ENCODE measurements at regions not wholly inside any gene's neighbourhood (a gene's known extent, or its start where the extent isn't known, plus 50 kb on each side); places are given as distances from the start of the nearest gene placed in this dataset.

DNA sequence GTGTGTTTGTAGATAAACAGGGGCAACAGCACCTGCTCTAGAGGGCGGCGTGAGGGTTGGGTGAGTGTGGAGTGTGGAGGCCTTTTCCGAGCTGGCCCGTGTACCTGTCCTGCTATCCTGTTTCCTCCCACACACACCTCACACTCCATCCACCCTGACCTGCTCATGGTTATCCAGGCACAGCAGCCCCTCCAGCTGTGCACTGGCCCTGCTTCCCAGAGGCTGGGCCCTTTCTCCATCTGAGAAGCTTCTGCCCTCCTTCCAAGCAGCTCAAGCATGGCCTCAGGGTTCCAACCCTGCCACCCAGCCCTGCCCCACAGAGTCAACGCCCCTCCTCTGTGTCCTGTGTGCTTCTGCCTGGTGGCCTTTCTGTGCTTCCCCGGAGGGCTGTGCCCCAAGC lies 86.9 kb downstream of the SOX1 start:
- Histone ChIP-seq H3K9me3 (ENCODE audit: control insufficient read depth, insufficient read depth, low read length) (no peaks in the 10 kb centered on the region), H3K36me3 (ENCODE audit: control insufficient read depth, insufficient read depth, low read length) (no peaks in the 10 kb centered on the region), H3K4me1 (ENCODE audit: control insufficient read depth, insufficient read depth, low read length) (no peaks in the 10 kb centered on the region), H3K27me3 (ENCODE audit: control insufficient read depth, insufficient read depth, low read length) (no peaks in the 10 kb centered on the region), H3K4me3 (ENCODE audit: low read length) (no peak overlapping the region), H3K27ac (ENCODE audit: low read length) (no peak overlapping the region)
- no peak for DNase-seq
- H3K9me3 Mint-ChIP-seq, result peaks cover 0 to 2% of the 10 kb centered on the region in 2 donors
- H3K4me3 Mint-ChIP-seq, result no peak overlapping the region
- no peaks in the 10 kb centered on the region for H3K36me3 Mint-ChIP-seq
- peaks cover 5 to 12% of the 10 kb centered on the region in 2 donors for H3K27me3 Mint-ChIP-seq (ENCODE audit: low read depth in 2 of 2)
- no peak for ATAC-seq
- no peaks in the 10 kb centered on the region for H3K4me1 Mint-ChIP-seq
- intact Hi-C loops (cut with micrococcal nuclease), result no loop called here
- H3K27ac Mint-ChIP-seq, result no peak overlapping the region
- TF ChIP-seq, protein P1, sequence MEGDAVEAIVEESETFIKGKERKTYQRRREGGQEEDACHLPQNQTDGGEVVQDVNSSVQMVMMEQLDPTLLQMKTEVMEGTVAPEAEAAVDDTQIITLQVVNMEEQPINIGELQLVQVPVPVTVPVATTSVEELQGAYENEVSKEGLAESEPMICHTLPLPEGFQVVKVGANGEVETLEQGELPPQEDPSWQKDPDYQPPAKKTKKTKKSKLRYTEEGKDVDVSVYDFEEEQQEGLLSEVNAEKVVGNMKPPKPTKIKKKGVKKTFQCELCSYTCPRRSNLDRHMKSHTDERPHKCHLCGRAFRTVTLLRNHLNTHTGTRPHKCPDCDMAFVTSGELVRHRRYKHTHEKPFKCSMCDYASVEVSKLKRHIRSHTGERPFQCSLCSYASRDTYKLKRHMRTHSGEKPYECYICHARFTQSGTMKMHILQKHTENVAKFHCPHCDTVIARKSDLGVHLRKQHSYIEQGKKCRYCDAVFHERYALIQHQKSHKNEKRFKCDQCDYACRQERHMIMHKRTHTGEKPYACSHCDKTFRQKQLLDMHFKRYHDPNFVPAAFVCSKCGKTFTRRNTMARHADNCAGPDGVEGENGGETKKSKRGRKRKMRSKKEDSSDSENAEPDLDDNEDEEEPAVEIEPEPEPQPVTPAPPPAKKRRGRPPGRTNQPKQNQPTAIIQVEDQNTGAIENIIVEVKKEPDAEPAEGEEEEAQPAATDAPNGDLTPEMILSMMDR (IDR thresholded peaks at IDR 0.05), result no peak
- WGBS (ENCODE audit: insufficient coverage), result 66% methylated on average over 3 of the region's 6 CpGs

DNA sequence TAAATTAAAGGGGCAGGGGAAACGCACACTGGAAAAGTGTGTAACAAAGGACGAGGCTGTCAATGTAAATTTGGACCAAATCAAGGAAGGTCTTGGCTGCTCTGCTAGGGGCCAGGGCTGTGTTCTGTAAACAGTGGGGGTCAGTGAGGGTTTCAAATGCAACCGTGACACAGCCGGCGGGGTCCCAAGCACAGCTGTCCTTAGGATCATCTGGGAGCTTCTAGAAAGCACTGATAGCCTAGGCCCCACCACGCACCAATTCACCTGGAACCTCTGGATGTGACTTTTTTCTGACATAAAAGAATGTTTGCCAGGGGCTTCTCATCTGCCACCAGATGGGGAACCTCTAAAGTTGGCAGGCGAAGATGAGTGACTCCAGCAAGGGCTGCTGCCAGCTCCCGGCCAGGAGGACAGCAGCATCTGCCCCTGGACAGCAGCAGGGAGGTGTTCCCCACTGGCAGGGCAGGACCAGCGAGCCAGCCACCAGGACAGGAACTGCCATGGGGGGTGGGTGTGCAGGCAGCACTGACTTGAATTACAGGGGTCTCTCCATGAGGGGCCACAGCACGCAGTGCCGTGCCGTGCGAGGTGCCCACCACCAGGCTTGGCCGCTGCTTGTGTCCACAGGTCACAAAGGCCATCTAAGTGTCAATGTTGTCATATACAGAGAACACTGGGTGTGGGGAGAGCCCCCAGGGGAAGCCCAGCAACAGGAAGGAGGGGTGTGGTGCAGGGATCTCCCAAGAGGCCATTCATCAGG lies 87.5 kb downstream of the SOX1 start:
- 86% methylated on average over 14 of the region's 14 CpGs for WGBS (ENCODE audit: insufficient coverage)

DNA sequence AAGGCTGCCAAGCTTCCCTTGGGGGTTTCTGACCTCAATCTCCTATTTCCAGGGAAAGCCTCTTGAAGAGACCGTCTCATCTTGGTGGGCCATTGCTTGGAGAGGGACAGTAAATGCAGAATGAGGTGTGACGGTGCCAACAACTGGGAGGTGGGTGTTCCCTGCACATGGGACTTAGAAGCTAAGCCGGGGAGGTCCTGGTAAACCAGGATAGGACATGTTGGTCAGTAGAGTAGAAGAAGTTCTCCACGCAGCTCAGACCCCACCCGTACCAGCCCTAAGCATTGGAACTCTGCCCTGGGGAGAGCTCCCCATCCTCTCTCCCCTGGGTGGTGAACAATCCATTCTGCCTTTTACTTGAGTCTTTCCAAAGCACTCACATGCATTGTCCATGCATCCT lies 92.0 kb downstream of the SOX1 start:
- H3K4me3 Mint-ChIP-seq, result no peak overlapping the region
- H3K4me3 ChIP-seq (ENCODE audit: low read length), result no peak overlapping the region
- H3K27ac Mint-ChIP-seq, result no peak overlapping the region
- DNase-seq (no peak), ATAC-seq (no peak)
- no peak overlapping the region for H3K27ac ChIP-seq (ENCODE audit: low read length)
- peaks cover 0 to 2% of the 10 kb centered on the region in 2 donors for H3K9me3 Mint-ChIP-seq
- H3K27me3 ChIP-seq (ENCODE audit: control insufficient read depth, insufficient read depth, low read length), result no peaks in the 10 kb centered on the region
- TF ChIP-seq, protein P1 (IDR thresholded peaks at IDR 0.05), result no peak
- H3K36me3 ChIP-seq (ENCODE audit: control insufficient read depth, insufficient read depth, low read length), result no peaks in the 10 kb centered on the region
- no peaks in the 10 kb centered on the region for H3K9me3 ChIP-seq (ENCODE audit: control insufficient read depth, insufficient read depth, low read length)
- H3K4me1 ChIP-seq (ENCODE audit: control insufficient read depth, insufficient read depth, low read length), result no peaks in the 10 kb centered on the region
- 92% methylated on average over 5 of the region's 5 CpGs for WGBS (ENCODE audit: insufficient coverage)
- intact Hi-C loops (cut with micrococcal nuclease), result no loop called here
- H3K27me3 Mint-ChIP-seq (ENCODE audit: low read depth in 2 of 2), result peaks cover 7 to 33% of the 10 kb centered on the region in 2 donors
- H3K4me1 Mint-ChIP-seq, result no peaks in the 10 kb centered on the region
- H3K36me3 Mint-ChIP-seq, result no peaks in the 10 kb centered on the region

More for the DNA sequence above, 87.5 kb downstream of the SOX1 start:
- ATAC-seq (no peak), DNase-seq (no peak)
- Histone ChIP-seq H3K36me3 (ENCODE audit: control insufficient read depth, insufficient read depth, low read length) (no peaks in the 10 kb centered on the region), H3K27me3 (ENCODE audit: control insufficient read depth, insufficient read depth, low read length) (no peaks in the 10 kb centered on the region), H3K9me3 (ENCODE audit: control insufficient read depth, insufficient read depth, low read length) (no peaks in the 10 kb centered on the region), H3K4me3 (ENCODE audit: low read length) (no peak overlapping the region), H3K27ac (ENCODE audit: low read length) (no peak overlapping the region), H3K4me1 (ENCODE audit: control insufficient read depth, insufficient read depth, low read length) (no peaks in the 10 kb centered on the region)
- Mint-ChIP-seq H3K27ac (no peak overlapping the region), H3K4me1 (no peaks in the 10 kb centered on the region), H3K9me3 (peaks cover 0 to 2% of the 10 kb centered on the region in 2 donors), H3K36me3 (no peaks in the 10 kb centered on the region), H3K4me3 (no peak overlapping the region), H3K27me3 (ENCODE audit: low read depth in 2 of 2) (peaks cover 5 to 16% of the 10 kb centered on the region in 2 donors)
- intact Hi-C loops (cut with micrococcal nuclease), result no loop called here
- TF ChIP-seq, protein P1 (IDR thresholded peaks at IDR 0.05), result no peak
